LNCaP clone FGC (cell line): ENCODE measurements at regions not wholly inside any gene's neighbourhood (a gene's known extent, or its start where the extent isn't known, plus 50 kb on each side); places are given as distances from the start of the nearest gene placed in this dataset.

Experiments used
- DNase-seq: peaks from one replicate; pipeline ENCODE4 v3.0.0-alpha.2; 2011; ENCODE audit warnings: low read depth
- H3K4me3 ChIP-seq: 2 replicates; pipeline ENCODE4 v1.5.1; 2011; ENCODE audit warnings: mild to moderate bottlenecking, low read depth, low read length, control low read depth
- CTCF ChIP-seq: IDR thresholded peaks from 2 replicates; pipeline ENCODE4 v1.5.1; 2012; ENCODE audit warnings: mild to moderate bottlenecking; ENCODE audit not compliant: control insufficient read depth, insufficient read depth; ENCODE audit errors: extremely low read depth

- TF ChIP-seq CTCF, result no peak
- DNase-seq, result no peak
Measured at GRCh38 chr2:123624816-123625215, 400.3 kb upstream of the CNTNAP5 start.

GRCh38 chr2:123636232-123636631 lies 388.9 kb upstream of the CNTNAP5 start:
- no peak overlapping the region for H3K4me3 ChIP-seq
- TF ChIP-seq CTCF, result no peak
- DNase-seq, result no peak

More at GRCh38 chr2:123624816-123625215, 400.3 kb upstream of the CNTNAP5 start:
- H3K4me3 ChIP-seq, result no peak overlapping the region

- TF ChIP-seq CTCF, result no peak
- no peak for DNase-seq
- H3K4me3 ChIP-seq, result no peak overlapping the region
Measured at GRCh38 chr2:123640685-123641335, 384.3 kb upstream of the CNTNAP5 start.

- no peak for TF ChIP-seq CTCF
- H3K4me3 ChIP-seq, result no peak overlapping the region
- DNase-seq, result peak; percentile 65
Measured at GRCh38 chr2:123644053-123644452, 381.0 kb upstream of the CNTNAP5 start.

GRCh38 chr2:123648016-123648415 lies 377.1 kb upstream of the CNTNAP5 start:
- TF ChIP-seq CTCF, result no peak
- no peak overlapping the region for H3K4me3 ChIP-seq
- DNase-seq, result no peak

- no peak for TF ChIP-seq CTCF
- DNase-seq, result no peak
- no peak overlapping the region for H3K4me3 ChIP-seq
Measured at GRCh38 chr2:123648956-123649355, 376.1 kb upstream of the CNTNAP5 start.

- no peak overlapping the region for H3K4me3 ChIP-seq
- TF ChIP-seq CTCF, result no peak
- no peak for DNase-seq
Measured at GRCh38 chr2:123651151-123651550, 373.9 kb upstream of the CNTNAP5 start.
